Urothelium cell line (cell line): ENCODE measurements at regions not wholly inside any gene's neighbourhood (a gene's known extent, or its start where the extent isn't known, plus 50 kb on each side); places are given as distances from the start of the nearest gene placed in this dataset.
A peak's percentile ranks its signal among the peaks of the same experiment; 100 is the strongest.

Experiments used
- DNase-seq: peaks from one replicate; pipeline ENCODE4 v3.0.0; 2011; ENCODE audit warnings: low spot score, mixed read lengths
- FAIRE-seq: peaks from 2 replicates; lab custom pipeline; 2011; peaks lifted over from hg19 to GRCh38; lab: Jason Lieb, UNC

DNA sequence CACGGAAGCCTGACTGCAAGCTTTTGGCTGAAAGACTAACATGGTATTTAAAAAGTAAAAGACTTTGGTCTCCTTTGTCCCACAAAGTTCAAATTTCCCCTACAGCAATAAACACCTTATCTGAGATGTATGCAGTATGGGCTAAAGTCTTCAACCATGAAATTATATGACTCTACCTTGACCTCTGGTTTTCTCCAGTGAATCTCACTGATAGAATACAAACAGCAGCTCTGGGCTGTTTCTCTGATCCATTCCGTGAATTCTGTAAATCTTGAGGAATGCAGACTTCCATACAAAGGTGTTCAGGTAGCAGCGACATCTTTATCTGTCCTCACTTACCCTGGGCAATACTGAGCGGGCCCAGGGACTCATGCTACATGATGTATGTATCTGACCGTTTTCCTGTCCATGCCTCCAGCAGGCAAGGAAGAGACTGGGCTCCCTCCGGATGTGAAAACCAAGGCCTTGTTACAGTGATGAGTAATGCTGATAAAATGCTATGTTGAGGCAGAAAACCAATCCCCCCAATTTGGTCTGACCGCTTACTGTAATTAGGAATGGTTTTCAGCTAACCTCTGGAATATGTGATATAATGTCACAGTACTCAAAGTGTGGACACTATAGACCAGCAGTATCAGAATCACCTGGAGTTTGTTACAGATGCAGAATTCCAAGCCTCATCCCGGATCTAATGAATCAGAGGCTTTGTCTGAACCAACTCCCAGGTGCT, 589.8 kb downstream of the HS3ST4 start:
- DNase-seq (peak; percentile 46), FAIRE-seq (no peak)

DNA sequence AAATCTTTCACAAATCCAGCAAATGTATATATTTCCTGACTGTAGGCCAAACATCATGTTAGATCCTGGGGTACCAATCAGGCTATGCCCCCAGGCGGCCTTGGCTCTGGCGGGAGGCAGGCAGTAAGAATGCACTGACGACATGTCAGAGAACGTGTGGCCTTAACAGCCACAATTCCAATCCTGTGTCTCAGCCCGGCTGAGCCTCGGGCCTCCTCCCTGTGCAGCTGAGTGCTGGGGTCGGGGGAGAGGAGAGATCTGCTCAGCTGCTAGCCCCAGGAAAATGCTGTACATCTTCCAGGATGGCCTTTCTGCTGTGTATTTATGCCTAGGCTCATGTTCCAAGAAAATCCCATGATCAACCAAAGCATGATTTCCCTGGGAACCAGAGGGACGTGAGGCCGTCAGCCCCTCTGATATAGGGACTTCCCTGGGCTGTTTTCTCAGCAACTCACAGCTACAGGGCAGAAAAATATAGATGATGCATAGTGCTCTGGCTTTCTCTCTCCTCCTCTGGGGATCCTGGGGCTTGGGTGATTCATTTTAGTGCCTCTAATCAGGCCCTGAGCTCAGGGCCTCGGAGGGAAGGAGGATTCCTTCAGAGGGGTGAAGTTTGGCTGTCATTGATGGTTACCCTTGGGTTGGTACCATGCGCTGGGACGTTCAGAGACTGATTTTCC, 604.0 kb downstream of the HS3ST4 start:
- DNase-seq, result no peak

DNA sequence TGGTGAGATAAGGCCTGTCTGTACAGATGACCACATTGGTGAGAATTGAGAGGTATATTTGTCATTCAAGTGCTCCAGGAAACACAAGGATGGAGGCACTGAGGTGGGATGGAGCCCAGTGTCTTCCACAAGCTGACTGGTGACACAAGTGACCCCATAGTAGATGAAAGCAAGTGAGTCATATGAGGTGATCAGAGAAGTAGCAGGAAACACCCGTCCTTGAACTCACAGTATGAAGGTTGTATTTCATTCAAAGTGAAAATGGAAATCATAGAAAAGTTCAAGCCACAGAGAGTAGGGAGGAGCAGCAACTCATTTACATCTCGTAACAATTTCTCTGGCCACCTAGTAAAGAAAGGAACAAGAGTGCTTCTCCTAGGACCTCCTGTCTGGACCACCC, 609.8 kb downstream of the HS3ST4 start:
- FAIRE-seq (no peak), DNase-seq (no peak)

More for the DNA sequence above, 604.0 kb downstream of the HS3ST4 start:
- FAIRE-seq, result no peak

DNA sequence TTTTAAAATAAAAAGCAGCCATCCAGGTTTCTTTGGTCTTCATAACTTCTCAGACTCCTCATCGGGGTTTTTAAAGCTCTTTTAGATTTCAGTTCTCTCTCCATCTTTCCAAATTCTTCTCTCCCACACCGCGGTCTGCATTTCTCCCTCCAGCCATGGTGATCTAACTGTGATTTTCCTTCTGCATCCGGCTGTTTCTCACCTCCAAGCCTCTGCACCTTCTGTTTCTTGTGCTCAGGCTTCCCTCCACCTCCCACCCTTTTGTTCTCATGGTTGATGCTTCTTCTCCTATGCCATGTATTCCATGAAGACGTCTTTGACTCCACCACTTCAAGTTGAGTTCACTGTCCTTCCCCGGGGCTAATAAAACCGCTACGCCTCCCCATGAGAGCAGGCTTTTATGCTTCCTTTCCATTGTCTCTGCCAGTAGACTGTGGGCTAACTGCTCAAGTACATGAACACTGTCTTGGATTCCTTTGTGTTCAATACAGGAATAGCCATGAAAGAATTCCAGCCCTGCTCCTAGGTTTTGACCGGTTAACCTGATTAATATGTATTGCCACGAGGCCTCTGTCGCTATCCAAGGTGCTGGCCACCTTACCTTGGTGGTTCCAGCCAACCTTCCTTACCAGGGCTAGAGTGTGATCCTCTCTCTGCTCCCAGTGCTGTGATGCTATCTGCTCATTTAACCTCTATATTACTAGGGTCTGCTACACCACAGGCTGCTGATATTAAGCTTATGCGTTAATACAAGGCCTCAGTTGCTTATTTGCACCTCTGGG, 625.1 kb downstream of the HS3ST4 start:
- DNase-seq (peak; percentile 7), FAIRE-seq (no peak)

DNA sequence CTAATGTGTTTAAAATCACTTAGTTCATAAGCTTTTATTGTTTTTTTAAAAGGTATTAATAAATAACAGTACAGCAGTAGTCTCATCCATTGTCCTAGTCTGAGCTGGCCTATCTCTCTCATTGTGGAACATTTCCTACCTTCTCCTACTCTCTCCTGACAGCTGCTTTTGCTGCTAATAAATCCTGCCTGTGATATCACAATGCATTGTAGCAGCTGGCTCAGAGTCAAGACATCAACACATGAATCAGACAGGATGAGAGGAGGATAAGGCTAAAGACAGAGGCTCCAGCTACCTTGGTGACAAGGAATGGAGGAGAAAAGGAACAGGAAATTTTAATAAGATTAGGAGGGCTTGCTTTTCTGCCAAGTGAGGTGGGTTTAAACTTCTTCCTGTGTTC, 626.1 kb downstream of the HS3ST4 start:
- FAIRE-seq (no peak), DNase-seq (no peak)

DNA sequence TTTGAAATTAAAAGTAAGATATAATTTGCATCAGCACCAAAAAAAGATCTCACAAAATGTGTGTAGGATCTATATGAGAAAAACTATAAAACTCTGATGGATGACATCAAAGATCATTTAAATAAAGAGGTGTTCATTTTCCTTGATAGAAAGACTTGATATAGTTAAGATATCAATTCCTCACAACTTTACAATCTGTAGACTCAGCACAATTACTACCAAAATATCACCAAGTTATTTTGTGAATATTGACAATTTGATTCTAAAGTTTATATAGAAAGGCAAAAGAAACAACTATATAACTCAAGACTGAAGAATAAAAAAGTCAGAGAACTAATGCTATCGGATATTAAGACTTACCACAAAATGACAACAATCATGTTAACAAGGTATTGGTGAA, 638.9 kb downstream of the HS3ST4 start:
- DNase-seq (no peak), FAIRE-seq (no peak)

DNA sequence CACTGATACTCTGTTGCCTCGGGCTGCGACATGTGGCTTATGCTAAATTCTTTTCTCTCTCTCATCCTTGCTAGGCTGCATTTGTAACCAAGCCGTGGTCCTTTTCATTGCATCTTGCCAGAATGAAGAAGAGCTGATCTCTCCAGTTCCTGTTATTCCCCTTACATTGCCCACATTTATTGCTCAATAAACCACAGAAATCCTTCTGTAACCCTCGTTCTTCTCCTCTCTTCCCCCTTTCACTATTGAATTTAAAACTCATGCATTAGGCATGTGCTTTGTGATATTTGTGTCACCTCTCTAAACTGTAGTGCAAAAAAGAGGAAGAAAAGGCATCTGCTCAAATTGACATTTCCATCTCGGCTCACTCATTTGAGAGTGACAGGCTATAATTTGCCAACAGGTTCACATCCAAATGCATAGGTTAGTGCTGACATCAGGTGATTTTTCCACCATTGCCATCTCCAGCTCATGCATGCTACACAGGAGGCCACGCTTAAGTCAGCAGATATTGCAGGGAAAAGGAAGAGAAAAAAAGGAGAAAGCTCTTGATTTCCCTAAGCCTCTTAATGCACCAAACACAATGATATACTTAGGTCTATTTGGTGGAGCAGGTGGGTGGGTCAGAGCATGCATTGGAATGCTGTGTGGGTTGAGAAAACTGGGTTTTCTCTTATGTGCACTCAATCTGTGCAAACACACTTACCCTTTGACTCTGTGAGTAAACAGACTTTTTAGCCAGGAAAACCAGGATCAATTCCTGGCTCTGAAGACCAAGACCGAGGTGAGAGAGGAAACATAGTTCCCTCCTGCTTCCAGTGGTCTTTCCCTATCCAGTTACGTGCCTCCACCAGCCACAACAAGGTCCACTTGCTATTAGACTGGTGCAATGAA, 642.7 kb downstream of the HS3ST4 start:
- DNase-seq, result no peak
- no peak for FAIRE-seq

DNA sequence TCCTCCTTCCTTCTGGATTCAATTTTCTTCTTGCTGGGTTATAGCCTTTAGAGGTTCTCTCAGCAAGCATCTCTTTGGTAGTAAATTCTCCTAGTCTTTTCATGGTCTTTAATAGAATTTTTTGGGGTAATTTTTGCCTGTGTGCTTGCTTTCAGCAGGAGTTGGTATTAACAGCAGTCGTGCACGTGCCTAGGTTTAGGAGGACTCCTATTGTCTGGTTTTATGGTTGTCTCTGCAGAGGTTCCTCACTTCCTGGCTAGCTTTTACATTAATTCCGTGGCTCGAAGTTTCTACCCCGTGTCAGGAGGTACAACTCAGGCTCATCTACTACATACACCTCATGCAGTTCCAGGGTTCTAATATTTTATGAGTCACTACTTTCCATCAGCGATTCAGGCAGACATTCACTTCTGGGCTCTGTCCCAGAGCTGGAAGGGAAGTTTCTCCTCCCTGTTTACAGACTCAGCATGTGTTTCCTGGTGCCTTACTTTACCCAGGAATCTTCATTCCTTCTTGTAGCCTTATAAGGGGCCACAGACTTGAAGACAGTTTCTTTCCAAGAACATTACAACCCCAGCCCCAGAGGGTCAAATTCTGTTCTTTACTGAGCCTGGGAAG, 643.6 kb downstream of the HS3ST4 start:
- FAIRE-seq, result no peak

DNA sequence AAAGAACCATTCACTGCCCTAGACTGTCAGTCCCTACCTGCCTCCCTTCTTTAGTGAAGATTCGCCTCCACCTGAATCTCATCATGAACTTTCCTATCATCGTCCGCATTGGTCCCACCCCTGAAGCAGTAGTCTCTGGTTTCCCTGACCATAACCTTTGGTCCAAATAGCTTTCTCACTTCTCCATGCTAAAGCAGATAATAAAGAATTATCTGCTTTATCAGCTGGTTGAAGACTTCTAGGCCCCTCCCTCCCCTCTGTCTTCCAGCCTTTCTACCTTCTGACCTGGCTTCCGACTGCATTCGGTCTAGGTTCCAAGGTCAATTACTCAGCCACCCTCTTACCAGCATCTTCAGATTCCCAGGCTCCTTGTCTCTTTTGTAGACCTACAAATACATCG, 650.9 kb downstream of the HS3ST4 start:
- no peak for FAIRE-seq
- DNase-seq, result no peak

More for the DNA sequence above, 643.6 kb downstream of the HS3ST4 start:
- no peak for DNase-seq

DNA sequence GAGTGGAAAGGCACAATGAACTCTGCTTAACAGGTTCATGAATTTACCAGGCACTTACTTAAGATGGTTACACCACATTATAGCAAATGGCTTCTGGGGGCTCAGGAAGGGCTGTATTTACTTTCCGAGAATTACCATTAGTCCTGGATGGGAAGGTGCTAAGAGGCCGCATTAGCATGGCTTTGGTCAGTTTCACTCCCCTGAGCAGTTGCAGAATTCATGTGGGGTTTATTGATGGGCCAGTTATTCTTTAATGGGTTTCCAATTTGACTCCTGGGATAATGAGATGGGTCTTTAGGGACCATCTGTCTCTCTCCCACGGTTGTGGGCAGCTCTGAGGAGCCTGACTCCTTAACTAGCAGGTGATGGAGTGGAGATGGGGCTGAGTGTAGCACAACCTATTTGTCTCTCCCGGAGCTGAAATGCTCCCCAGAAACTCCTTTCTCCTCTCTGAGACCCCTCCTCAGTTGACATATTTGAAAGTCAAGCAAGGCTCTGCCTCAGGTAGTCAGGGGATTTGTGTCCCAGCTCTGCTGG, 652.5 kb downstream of the HS3ST4 start:
- DNase-seq (no peak), FAIRE-seq (no peak)

DNA sequence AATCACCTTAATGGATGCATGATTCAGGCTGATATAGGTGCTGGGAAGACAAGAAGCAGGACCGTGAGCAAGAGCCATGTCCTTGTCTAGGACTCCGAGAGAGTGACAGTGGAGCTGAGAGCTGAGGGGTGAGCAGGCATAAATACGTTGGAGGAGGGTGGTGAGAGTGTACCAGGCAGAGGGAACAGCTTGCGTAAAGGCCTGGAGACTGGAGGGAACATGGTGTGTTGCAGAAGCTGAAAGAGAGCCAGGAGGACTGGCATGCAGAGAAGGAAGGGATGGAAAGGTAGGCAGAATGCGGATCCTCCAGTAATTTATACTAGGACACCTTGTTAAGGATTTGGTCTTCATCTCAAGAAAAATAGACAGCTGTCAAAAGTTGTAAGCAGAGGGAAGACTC, 653.2 kb downstream of the HS3ST4 start:
- FAIRE-seq, result no peak

DNA sequence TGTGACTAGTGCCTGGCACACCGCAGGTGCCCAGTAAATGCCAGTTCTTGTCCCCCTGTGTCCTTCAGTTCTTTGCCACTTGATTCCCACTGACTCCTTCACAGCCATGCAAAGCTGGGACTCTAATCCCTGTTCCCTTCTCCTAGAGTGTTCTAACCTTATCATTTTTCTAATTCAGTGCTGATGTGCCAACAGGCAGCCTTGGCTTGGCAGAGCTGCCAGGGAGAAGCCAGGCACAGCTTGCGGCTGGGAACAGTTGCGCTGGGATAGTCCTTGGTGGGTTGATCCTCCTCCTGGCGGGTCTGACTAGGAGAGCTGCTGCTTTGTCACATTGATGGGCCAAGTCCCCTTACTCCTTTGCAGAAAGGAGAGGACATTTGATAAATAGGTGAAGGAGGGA, 654.2 kb downstream of the HS3ST4 start:
- no peak for DNase-seq
- FAIRE-seq, result no peak

More for the DNA sequence above, 653.2 kb downstream of the HS3ST4 start:
- DNase-seq, result no peak

DNA sequence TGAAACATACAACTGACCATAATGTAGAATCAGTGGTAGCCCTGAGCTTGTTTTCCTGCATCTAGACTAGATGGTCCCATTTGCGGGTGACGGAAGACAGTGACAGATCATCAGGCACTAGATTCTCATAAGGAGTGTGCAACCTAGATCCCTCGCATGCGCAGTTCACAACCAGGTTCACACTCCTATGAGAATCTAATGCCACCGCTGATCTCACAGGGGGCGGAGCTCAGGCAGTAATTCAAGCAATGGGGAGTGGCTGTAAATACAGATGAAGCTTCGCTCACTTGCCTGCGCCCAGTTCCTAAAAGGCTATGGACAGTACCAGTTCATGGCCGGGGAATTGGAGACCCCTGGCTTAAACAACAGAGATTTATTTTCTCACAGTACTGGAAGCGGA, 656.3 kb downstream of the HS3ST4 start:
- FAIRE-seq (no peak), DNase-seq (no peak)

DNA sequence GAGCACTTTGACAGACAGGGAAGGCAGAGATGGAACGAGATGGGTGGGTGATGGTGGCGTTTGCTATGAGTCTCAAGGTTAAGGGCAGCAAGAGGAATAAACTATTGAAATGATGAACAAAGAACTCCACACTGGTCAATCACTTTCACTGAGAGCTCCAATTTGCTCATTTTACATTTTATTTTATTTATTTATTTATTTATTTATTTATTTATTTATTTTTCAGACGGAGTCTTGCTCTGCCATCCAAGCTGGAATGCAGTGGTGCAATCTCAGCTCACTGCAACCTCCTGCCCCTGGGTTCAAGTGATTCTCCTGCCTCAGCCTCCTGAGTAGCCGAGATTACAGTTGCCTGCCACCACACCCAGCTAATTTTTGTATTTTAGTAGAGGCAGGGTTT, 669.1 kb downstream of the HS3ST4 start:
- DNase-seq (no peak), FAIRE-seq (no peak)

DNA sequence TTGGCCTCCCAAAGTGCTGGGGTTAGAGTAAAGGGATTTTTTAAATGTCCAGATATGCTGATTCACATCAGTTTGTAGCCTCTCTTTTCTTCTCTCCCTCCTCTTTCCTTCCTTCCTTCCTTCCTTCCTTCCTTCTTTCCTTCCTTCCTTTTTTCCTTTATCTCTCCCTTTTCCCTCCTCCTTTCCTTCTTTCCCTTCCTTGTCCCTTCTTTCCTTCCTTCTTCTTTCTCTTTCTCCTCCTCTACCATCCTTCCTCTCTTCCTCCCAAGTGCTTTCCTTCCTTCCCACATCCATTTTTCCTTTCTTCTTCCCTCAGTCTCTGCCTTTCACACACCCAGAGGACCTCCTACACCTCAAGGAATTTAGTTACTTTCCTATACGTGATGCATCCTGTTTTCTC, 671.8 kb downstream of the HS3ST4 start:
- FAIRE-seq (no peak), DNase-seq (no peak)

DNA sequence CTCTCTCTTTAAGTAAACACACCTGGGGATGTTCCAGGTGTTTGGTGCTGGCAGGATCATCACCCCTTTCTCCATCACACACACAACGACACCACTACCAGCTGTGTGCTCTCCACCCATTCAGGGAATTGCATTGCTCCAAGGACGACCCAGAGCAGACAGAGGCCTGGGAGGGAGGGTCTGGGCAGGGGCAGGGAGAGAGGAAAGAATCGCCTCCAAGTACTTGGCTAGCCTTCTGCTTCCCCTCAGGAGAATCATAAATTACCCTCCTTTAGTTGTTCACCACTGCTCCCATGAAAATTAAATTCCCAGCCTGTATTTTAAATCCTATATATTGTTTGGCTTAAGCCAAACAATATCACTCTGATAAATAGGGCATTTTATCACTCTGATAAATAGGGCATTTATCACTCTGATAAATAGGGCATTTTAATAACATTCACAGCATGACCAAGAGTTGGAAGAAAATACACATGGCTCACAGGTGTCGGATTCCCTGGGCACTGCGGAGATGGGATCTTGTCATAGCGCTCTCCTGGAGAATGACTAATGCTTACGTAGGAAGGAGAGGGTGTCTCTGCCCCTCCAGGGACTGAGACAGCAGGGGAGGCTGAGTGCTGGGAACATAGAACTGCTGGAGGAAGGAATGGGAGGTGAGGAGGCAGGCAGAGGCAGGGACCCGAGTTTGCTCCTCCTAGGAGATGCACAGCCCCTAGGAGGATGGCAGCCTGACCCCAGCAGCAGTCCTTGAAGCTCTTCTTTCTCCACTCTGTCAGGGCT, 673.6 kb downstream of the HS3ST4 start:
- DNase-seq, result peak; percentile 33
- FAIRE-seq, result no peak

DNA sequence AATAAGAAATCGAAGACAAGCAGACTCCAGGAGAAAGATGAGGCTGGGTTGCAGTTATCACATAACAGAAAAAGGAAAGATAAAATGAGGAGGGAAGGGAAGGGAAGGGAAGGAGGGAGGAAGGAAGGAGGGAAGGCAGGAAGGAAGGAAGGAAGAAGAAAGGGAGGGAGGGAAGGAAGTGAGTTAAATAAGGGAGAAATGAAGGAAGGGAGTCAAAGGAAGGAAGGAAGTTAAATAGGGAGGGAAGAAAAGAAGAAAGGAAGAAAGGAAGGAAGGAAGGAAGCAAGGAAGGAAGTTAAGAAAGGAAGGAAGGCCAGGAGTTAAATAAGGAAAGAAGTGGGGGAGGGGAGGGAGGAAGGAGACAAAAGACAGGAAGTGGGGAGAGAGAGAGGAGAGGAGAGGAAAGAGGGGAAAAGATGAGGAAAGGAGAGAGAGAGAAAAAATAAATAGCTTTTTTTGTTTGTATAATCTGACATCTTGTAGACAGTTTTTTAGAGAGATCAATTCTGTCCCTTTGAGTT, 679.6 kb downstream of the HS3ST4 start:
- no peak for FAIRE-seq
- DNase-seq, result no peak

DNA sequence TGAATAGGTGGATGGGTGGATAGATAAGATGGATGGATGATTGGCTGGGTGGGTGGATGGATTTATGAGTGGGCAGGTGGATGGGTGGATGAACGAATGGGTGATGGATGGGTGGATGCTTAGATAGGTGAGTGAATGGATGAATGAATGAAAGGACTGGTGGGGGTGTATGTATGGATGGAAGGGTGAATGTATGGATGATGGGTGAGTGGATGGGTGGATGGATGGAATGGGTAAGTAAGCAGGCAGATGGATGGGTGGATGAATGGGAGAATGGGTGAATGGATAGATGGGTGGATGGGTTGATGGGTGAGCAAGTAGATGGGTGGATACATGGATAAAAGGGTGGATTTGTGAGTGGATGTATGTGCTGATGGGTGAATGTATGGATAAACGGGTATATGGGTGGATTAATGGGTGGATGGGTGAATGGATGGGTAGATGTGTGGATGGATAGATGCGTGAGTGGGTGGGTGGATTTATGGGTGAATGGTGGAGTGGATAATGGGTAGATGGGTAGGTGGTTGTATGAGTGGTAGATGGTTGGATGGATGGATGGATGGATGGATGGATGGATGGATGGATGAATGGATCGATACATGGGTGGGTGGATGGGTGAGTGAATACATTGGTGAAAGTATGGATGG, 682.6 kb downstream of the HS3ST4 start:
- no peak for DNase-seq
- peak; percentile 90 for FAIRE-seq

DNA sequence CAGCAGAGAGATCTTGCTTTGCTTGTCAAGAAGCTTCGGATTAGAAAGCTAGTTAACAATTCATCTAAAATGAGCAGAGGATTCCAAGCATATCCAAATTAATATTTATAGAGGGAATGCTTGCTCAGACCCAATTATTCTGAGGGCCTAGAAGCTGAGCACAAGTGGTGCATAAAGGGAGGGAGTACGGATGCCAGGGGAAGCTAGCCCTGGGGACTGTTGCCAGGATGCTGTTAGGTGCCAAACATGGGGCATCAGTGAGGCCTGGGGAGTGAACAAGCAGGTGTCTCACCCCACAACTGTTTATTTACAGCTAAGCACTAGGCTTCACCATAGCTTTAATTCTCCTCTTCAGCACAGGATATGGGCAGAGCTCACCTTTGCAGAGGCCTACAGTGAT, 684.1 kb upstream of the C16orf82 start:
- no peak for FAIRE-seq

More for the DNA sequence above, 684.1 kb upstream of the C16orf82 start:
- DNase-seq, result no peak
